ENCODE measurements at regions not wholly inside any gene's neighbourhood (a gene's known extent, or its start where the extent isn't known, plus 50 kb on each side); places are given as distances from the start of the nearest gene placed in this dataset.

- H3K27ac ChIP-seq: no peak overlapping the region
- no peak for TF ChIP-seq CTCF (IDR thresholded peaks at IDR 0.05)
- ATAC-seq: no peak
- H3K4me3 ChIP-seq: no peak overlapping the region
- intact Hi-C loops (cut with DNase I): no loop called here
- 80 to 88% (median 86%) methylated on average over 1 of the region's 1 CpG for WGBS, 3 donors
- no peaks in the 10 kb centered on the region for H3K4me1 ChIP-seq
- no peaks in the 10 kb centered on the region for H3K36me3 ChIP-seq (ENCODE audit: insufficient read depth in 1 of 2, low read depth in 1 of 2)
- H3K9me3 ChIP-seq: no peaks in the 10 kb centered on the region
- no peak for DNase-seq
- peaks cover 0 to 38% (median 0%) of the 10 kb centered on the region in 3 donors for H3K27me3 ChIP-seq (ENCODE audit: insufficient read depth in 3 of 3, low read length in 2 of 3)
Measured at GRCh38 chrX:51437521-51437920, 58.9 kb downstream of the NUDT11 start.

DNA sequence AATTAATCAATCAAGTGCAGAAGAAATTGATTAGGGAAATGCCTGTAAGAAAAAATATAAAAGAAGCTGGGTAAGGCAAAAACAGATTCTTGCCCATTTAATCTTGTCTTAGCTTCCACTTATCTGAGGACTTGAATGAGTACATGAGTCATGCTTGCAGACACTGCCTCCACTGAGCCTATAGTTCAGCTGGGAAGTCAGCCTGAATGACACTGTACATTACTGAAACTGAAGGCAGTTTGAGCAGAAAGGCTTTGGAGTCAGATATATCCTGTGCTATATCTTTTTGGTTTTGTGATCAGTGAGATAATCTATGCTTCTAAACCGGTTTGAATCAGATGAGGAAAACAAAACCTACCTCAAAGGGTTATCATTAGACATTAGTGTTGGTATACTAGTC is 61.3 kb downstream of the NUDT11 start:
- Histone ChIP-seq H3K4me1 (no peaks in the 10 kb centered on the region), H3K9me3 (no peaks in the 10 kb centered on the region), H3K27me3 (ENCODE audit: insufficient read depth in 3 of 3, low read length in 2 of 3) (peaks cover 0 to 34% (median 0%) of the 10 kb centered on the region in 3 donors), H3K4me3 (no peak overlapping the region), H3K36me3 (ENCODE audit: insufficient read depth in 1 of 2, low read depth in 1 of 2) (no peaks in the 10 kb centered on the region), H3K27ac (no peak overlapping the region)
- intact Hi-C loops (cut with DNase I): no loop called here
- DNase-seq (no peak), ATAC-seq (no peak)
- WGBS, 3 donors: 51 to 82% (median 80%) methylated on average over 1 of the region's 1 CpG
- no peak for TF ChIP-seq CTCF (IDR thresholded peaks at IDR 0.05)

DNA sequence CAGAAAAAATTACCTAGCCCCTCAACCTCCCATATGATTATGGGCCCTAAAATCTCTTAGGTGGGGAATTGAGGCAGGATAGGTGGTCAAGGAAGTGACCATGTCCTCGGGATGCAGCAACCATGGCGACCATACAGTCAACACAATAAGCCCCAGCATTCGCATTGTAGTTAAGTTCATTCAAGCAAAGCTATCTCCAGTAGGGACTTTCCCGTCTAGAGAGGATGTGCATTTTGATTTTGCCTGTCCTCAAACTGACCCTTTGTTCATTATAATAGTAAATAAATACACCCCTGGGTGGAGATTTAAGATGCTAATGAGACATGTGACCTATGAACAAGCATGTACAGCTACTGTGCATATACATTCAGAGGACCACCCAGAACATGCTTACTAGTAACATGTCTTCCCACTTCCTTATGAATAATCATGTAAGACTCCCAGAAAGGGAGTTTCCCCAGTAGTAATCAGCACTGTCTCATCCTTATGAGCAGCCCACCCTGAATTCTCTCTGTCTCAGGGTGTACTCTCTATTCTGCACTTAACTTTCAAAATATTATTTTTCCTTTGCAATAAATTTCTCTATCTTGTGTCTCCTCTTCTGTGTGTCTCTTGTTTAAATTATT is 74.3 kb downstream of the NUDT11 start:
- H3K27me3 ChIP-seq (ENCODE audit: insufficient read depth in 3 of 3, low read length in 2 of 3): peaks cover 0 to 14% (median 0%) of the 10 kb centered on the region in 3 donors
- DNase-seq: no peak
- ATAC-seq: no peak
- H3K4me3 ChIP-seq: no peak overlapping the region
- intact Hi-C loops (cut with DNase I): loop anchor here in 1 of 2 donors (5.0 kb wide), 1 partner anchor 730 kb away; no protein-coding TSS in a partner anchor
- no peak overlapping the region for H3K27ac ChIP-seq
- no peaks in the 10 kb centered on the region for H3K9me3 ChIP-seq
- H3K4me1 ChIP-seq: no peaks in the 10 kb centered on the region
- WGBS, 3 donors: 53 to 73% (median 70%) methylated on average over 4 of the region's 4 CpGs
- H3K36me3 ChIP-seq (ENCODE audit: insufficient read depth in 1 of 2, low read depth in 1 of 2): no peaks in the 10 kb centered on the region
- TF ChIP-seq CTCF (IDR thresholded peaks at IDR 0.05): no peak

DNA sequence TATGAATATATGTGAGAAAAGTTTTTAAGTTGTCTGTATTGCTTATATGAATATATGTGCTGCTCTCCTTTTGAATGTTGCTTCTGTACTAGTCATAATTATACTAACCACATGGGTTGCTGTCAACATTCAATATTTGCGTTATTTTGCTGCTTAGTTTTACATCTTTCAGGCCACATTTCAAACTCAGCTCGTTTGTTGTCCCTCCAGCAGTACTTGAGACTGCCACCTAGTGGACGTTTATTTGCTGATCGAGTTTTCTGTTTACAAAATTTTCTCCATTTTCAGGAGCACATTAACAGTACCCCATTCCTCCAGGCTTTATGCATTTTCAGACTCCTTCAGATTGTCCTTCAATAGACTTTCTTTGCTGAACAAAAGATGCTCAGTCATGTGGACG is 75.8 kb downstream of the NUDT11 start:
- H3K9me3 ChIP-seq: no peaks in the 10 kb centered on the region
- WGBS, 3 donors: 3 to 7% (median 7%) methylated on average over 5 of the region's 5 CpGs
- H3K4me3 ChIP-seq: no peak overlapping the region
- intact Hi-C loops (cut with DNase I): loop anchor here in 1 of 2 donors (5.0 kb wide), 1 partner anchor 728 kb away; no protein-coding TSS in a partner anchor
- DNase-seq (no peak), ATAC-seq (no peak)
- no peaks in the 10 kb centered on the region for H3K4me1 ChIP-seq
- H3K27ac ChIP-seq: no peak overlapping the region
- peak; percentile 69 for TF ChIP-seq CTCF (IDR thresholded peaks at IDR 0.05)
- no peaks in the 10 kb centered on the region for H3K36me3 ChIP-seq (ENCODE audit: insufficient read depth in 1 of 2, low read depth in 1 of 2)
- peaks cover 0 to 18% (median 0%) of the 10 kb centered on the region in 3 donors for H3K27me3 ChIP-seq (ENCODE audit: insufficient read depth in 3 of 3, low read length in 2 of 3)

GRCh38 chrX:51408462-51408861 is 75.8 kb downstream of the NUDT10 start:
- H3K36me3 ChIP-seq (ENCODE audit: insufficient read depth in 1 of 2, low read depth in 1 of 2): no peaks in the 10 kb centered on the region
- no peak overlapping the region for H3K4me3 ChIP-seq
- DNase-seq (no peak), ATAC-seq (no peak)
- no peak overlapping the region for H3K27ac ChIP-seq
- peaks cover 0 to 13% (median 0%) of the 10 kb centered on the region in 3 donors for H3K27me3 ChIP-seq (ENCODE audit: insufficient read depth in 3 of 3, low read length in 2 of 3)
- TF ChIP-seq CTCF (IDR thresholded peaks at IDR 0.05): no peak
- H3K9me3 ChIP-seq: no peaks in the 10 kb centered on the region
- intact Hi-C loops (cut with DNase I): no loop called here
- 79 to 83% (median 81%) methylated on average over 5 of the region's 5 CpGs for WGBS, 3 donors
- H3K4me1 ChIP-seq: no peaks in the 10 kb centered on the region
